Erythroblast (primary cell): ENCODE measurements at regions not wholly inside any gene's neighbourhood (a gene's known extent, or its start where the extent isn't known, plus 50 kb on each side); places are given as distances from the start of the nearest gene placed in this dataset.

Source experiments
- GATA1 ChIP-seq: IDR thresholded peaks from 2 replicates; pipeline ENCODE4 v1.6.1; 2011; ENCODE audit warnings: low read depth, mild to moderate bottlenecking, control low read depth, low read length, moderate library complexity
- POLR2A ChIP-seq: IDR thresholded peaks from 2 replicates; pipeline ENCODE4 v1.6.1; 2011; ENCODE audit warnings: mild to moderate bottlenecking, low read length

DNA sequence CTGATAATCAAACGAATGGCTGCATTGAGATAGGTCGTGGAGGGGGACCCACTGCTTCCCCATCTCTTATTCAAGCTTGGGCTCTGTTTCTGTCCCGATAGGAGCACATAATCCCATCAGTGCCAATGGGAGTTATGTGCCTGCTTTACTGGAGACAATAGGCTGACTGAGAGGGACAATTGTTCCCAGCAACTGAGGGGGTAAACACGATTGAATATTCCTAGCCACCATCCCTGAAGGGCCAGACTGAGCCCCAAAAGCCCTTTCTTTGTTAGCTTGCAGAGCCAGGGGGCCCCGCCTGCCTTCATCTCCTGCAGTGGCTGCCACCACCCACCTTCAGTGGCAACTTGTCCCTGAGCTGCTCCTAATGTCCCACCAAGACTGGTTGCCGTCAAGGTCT, 172.8 kb upstream of the NAV2 start:
- no peak for TF ChIP-seq POLR2A
- no peak for TF ChIP-seq GATA1
